ENCODE measurements at regions not wholly inside any gene's neighbourhood (a gene's known extent, or its start where the extent isn't known, plus 50 kb on each side); places are given as distances from the start of the nearest gene placed in this dataset.
"Not testable (repeated sequence)": the region's sequence is repeated elsewhere in the genome, so short reads cannot be mapped to it uniquely, and the experiment has no call there.

DNA sequence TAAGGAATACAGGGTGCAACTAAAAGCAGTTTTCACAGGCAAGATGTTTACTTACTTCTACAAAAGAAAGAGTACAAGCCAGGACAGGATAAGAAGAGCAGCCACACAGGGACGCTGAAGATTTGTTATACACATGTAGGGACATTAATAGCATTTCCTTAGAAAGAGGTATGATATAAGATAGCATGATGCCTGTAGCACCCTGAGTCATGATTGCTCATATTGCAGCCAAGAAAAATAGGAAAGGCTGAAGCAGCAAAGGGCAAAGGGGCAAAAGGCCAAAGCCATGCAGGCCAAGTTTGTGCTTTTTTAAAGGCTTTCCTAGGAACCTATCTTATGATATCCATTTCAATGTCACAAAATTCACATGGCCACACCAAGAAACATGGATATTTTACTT is 552.0 kb upstream of the TPTE start:
- H3K4me3 ChIP-seq (ENCODE audit: insufficient read depth, low read depth, low read length); H3K27ac ChIP-seq (ENCODE audit: insufficient read depth, low read depth, low read length, poor library complexity, severe bottlenecking); H3K4me1 ChIP-seq (ENCODE audit: control insufficient read depth, insufficient read depth, low read length); H3K27me3 ChIP-seq (ENCODE audit: control insufficient read depth, insufficient read depth, low read length, poor library complexity, severe bottlenecking); H3K36me3 ChIP-seq (ENCODE audit: control insufficient read depth, insufficient read depth, low read length): not testable (repeated sequence)
- H3K9me3 ChIP-seq (ENCODE audit: control insufficient read depth, low read length) = peaks cover 19% of the 10 kb centered on the region
- 22 to 24% methylated on average over 1 of the region's 1 CpG for WGBS, 2 experiments

DNA sequence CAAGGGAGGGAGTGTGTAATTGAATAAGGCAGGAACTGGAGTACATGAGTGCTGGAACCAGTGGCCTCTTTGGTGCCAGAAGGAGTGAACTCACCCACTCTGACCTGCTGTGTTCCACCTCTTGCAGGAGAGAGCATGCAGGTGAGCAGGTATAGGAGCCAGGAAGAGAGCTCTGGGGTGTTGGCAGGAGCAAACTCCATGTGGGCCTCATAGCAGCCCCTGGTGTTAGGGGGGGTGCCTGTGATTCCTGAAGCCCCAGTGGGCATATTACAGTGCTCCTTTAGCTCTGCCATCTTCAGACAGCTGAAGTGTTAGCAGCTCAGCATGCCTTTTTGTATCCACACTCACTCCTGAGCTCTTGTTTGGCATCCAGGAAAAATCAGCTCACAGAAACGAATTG is 549.4 kb upstream of the TPTE start:
- H3K36me3 ChIP-seq (ENCODE audit: control insufficient read depth, insufficient read depth, low read length); H3K4me3 ChIP-seq (ENCODE audit: insufficient read depth, low read depth, low read length); H3K27me3 ChIP-seq (ENCODE audit: control insufficient read depth, insufficient read depth, low read length, poor library complexity, severe bottlenecking): not testable (repeated sequence)

GRCh38 chr21:9978371-9978770 is 543.0 kb upstream of the TPTE start:
- H3K4me1 ChIP-seq (ENCODE audit: control insufficient read depth, insufficient read depth, low read length); H3K4me3 ChIP-seq (ENCODE audit: insufficient read depth, low read depth, low read length); H3K27me3 ChIP-seq (ENCODE audit: control insufficient read depth, insufficient read depth, low read length, poor library complexity, severe bottlenecking); H3K36me3 ChIP-seq (ENCODE audit: control insufficient read depth, insufficient read depth, low read length); H3K27ac ChIP-seq (ENCODE audit: insufficient read depth, low read depth, low read length, poor library complexity, severe bottlenecking): not testable (repeated sequence)
- 61 to 63% methylated on average over 2 to 3 of the region's 4 CpGs for WGBS, 2 experiments
- peaks cover 10% of the 10 kb centered on the region for H3K9me3 ChIP-seq (ENCODE audit: control insufficient read depth, low read length)

More for the DNA sequence above, 549.4 kb upstream of the TPTE start:
- not testable (repeated sequence) for H3K4me1 ChIP-seq (ENCODE audit: control insufficient read depth, insufficient read depth, low read length); H3K27ac ChIP-seq (ENCODE audit: insufficient read depth, low read depth, low read length, poor library complexity, severe bottlenecking)
- H3K9me3 ChIP-seq (ENCODE audit: control insufficient read depth, low read length) = peaks cover 13% of the 10 kb centered on the region
- 42 to 46% methylated on average over 1 of the region's 1 CpG for WGBS, 2 experiments

DNA sequence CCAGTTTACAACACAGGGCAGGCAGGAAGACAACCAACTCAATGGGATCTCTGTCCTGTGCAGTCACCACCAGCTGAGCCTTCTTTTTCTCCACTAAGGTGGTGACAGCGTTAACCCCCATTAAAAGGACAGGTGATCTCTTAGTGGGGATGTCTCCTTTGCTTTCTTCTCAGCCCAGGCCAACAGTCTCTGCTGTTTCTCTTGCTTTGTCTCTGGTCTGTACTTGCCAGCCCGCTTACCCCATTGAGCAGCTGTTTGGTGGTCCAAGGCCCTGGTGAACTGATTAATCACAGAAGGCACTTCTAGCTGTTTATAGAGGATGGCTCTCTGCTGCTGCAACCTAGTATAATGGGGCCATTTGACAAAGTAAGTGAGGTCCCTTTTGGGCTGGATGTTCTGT is 523.9 kb upstream of the TPTE start:
- H3K36me3 ChIP-seq (ENCODE audit: control insufficient read depth, insufficient read depth, low read length); H3K4me1 ChIP-seq (ENCODE audit: control insufficient read depth, insufficient read depth, low read length); H3K9me3 ChIP-seq (ENCODE audit: control insufficient read depth, low read length); H3K4me3 ChIP-seq (ENCODE audit: insufficient read depth, low read depth, low read length); H3K27ac ChIP-seq (ENCODE audit: insufficient read depth, low read depth, low read length, poor library complexity, severe bottlenecking); H3K27me3 ChIP-seq (ENCODE audit: control insufficient read depth, insufficient read depth, low read length, poor library complexity, severe bottlenecking): not testable (repeated sequence)
- WGBS, 2 experiments = 37 to 63% methylated on average over 2 of the region's 2 CpGs

DNA sequence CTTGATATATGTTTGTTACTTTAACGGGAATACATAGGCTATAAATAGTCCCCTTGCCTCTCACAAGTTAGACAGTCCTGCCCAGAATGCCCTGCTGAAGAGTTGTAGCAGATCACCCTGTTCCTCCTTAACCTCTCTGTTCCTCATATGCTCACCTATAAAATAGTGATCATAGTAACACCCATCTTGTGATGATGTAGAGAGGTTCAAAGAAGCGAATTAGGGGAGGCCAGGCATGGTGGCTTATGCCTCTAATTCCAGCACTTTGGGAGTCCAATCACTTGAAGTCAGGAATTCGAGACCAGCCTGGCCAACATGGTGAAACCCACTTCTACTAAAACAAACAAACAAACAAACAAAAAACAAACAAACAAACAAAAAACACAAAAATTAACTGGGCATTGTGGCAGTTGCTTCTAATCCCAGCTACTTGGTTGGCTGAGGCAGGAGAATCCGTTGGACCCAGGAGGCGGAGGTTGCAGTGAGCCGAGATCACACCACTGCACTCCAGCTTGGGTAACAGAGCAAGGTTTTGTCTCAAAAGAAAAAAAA is 518.5 kb upstream of the TPTE start:
- H3K36me3 ChIP-seq (ENCODE audit: control insufficient read depth, insufficient read depth, low read length); H3K27me3 ChIP-seq (ENCODE audit: control insufficient read depth, insufficient read depth, low read length, poor library complexity, severe bottlenecking); H3K27ac ChIP-seq (ENCODE audit: insufficient read depth, low read depth, low read length, poor library complexity, severe bottlenecking); H3K4me3 ChIP-seq (ENCODE audit: insufficient read depth, low read depth, low read length); H3K4me1 ChIP-seq (ENCODE audit: control insufficient read depth, insufficient read depth, low read length): not testable (repeated sequence)
- WGBS, 2 experiments = 54 to 62% methylated on average over 5 of the region's 6 CpGs
- peaks cover 13% of the 10 kb centered on the region for H3K9me3 ChIP-seq (ENCODE audit: control insufficient read depth, low read length)

GRCh38 chr21:10005791-10006190 is 515.6 kb upstream of the TPTE start:
- not testable (repeated sequence) for H3K27ac ChIP-seq (ENCODE audit: insufficient read depth, low read depth, low read length, poor library complexity, severe bottlenecking); H3K27me3 ChIP-seq (ENCODE audit: control insufficient read depth, insufficient read depth, low read length, poor library complexity, severe bottlenecking); H3K4me1 ChIP-seq (ENCODE audit: control insufficient read depth, insufficient read depth, low read length); H3K4me3 ChIP-seq (ENCODE audit: insufficient read depth, low read depth, low read length); H3K36me3 ChIP-seq (ENCODE audit: control insufficient read depth, insufficient read depth, low read length)
- H3K9me3 ChIP-seq (ENCODE audit: control insufficient read depth, low read length) = peaks cover 11% of the 10 kb centered on the region
- WGBS, 2 experiments = 61 to 66% methylated on average over 2 of the region's 2 CpGs

DNA sequence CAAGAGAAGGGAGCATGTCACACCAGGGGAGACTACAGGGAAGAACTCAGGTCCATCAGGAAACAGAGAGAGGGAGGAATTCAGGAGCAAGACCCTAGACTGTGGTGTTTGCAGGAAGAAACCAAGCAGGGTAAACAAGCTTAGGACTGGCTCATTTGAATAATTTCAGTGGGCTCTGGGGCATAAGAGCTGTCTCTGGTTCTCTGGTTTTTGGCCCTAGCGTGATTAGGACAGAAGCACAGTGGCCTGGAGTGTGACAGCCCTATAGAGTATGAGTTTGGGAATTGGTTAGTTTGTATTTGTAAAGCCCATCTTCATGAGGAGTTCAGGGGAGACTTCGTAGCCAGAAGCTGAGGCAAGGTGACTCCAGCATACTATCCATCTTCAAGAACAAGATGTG is 504.4 kb upstream of the TPTE start:
- not testable (repeated sequence) for H3K4me1 ChIP-seq (ENCODE audit: control insufficient read depth, insufficient read depth, low read length); H3K27ac ChIP-seq (ENCODE audit: insufficient read depth, low read depth, low read length, poor library complexity, severe bottlenecking); H3K9me3 ChIP-seq (ENCODE audit: control insufficient read depth, low read length); H3K4me3 ChIP-seq (ENCODE audit: insufficient read depth, low read depth, low read length); H3K36me3 ChIP-seq (ENCODE audit: control insufficient read depth, insufficient read depth, low read length); H3K27me3 ChIP-seq (ENCODE audit: control insufficient read depth, insufficient read depth, low read length, poor library complexity, severe bottlenecking)
- 23% methylated on average over 1 of the region's 2 CpGs for WGBS, 2 experiments

DNA sequence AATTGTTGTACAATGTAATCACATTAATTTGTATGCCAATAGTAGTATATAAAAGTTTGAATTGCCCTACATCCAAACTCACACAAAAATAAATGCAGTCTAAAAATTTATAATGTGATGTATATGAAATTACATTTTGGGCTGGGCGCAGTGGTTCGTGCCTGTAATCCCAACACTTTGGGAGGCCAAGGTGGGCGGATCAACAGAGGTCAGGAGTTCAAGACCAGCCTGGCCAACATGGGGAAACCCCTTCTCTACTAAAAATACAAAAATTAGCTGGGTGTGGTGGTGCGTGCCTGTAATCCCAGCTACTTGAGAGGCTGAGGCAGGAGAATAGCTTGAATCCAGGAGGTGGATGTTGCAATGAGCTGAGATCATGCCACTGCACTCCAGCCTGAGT is 503.6 kb upstream of the TPTE start:
- not testable (repeated sequence) for H3K4me3 ChIP-seq (ENCODE audit: insufficient read depth, low read depth, low read length); H3K27me3 ChIP-seq (ENCODE audit: control insufficient read depth, insufficient read depth, low read length, poor library complexity, severe bottlenecking); H3K36me3 ChIP-seq (ENCODE audit: control insufficient read depth, insufficient read depth, low read length); H3K27ac ChIP-seq (ENCODE audit: insufficient read depth, low read depth, low read length, poor library complexity, severe bottlenecking); H3K9me3 ChIP-seq (ENCODE audit: control insufficient read depth, low read length); H3K4me1 ChIP-seq (ENCODE audit: control insufficient read depth, insufficient read depth, low read length)
- 56 to 59% methylated on average over 3 of the region's 4 CpGs for WGBS, 2 experiments

- WGBS, 2 experiments = no CpG with 5 or more reads among the region's 3 CpGs
- not testable (repeated sequence) for H3K9me3 ChIP-seq (ENCODE audit: control insufficient read depth, low read length); H3K4me1 ChIP-seq (ENCODE audit: control insufficient read depth, insufficient read depth, low read length); H3K36me3 ChIP-seq (ENCODE audit: control insufficient read depth, insufficient read depth, low read length); H3K4me3 ChIP-seq (ENCODE audit: insufficient read depth, low read depth, low read length); H3K27ac ChIP-seq (ENCODE audit: insufficient read depth, low read depth, low read length, poor library complexity, severe bottlenecking); H3K27me3 ChIP-seq (ENCODE audit: control insufficient read depth, insufficient read depth, low read length, poor library complexity, severe bottlenecking)
Measured at GRCh38 chr21:10021462-10021861, 499.9 kb upstream of the TPTE start.

- H3K9me3 ChIP-seq (ENCODE audit: control insufficient read depth, low read length); H3K36me3 ChIP-seq (ENCODE audit: control insufficient read depth, insufficient read depth, low read length); H3K4me1 ChIP-seq (ENCODE audit: control insufficient read depth, insufficient read depth, low read length); H3K27ac ChIP-seq (ENCODE audit: insufficient read depth, low read depth, low read length, poor library complexity, severe bottlenecking); H3K27me3 ChIP-seq (ENCODE audit: control insufficient read depth, insufficient read depth, low read length, poor library complexity, severe bottlenecking); H3K4me3 ChIP-seq (ENCODE audit: insufficient read depth, low read depth, low read length): not testable (repeated sequence)
- 55 to 75% methylated on average over 1 of the region's 2 CpGs for WGBS, 2 experiments
Measured at GRCh38 chr21:10022745-10023144, 498.6 kb upstream of the TPTE start.

All from ectodermal cell (in vitro differentiated cells).